ENCODE measurements at regions not wholly inside any gene's neighbourhood (a gene's known extent, or its start where the extent isn't known, plus 50 kb on each side); places are given as distances from the start of the nearest gene placed in this dataset.

DNA sequence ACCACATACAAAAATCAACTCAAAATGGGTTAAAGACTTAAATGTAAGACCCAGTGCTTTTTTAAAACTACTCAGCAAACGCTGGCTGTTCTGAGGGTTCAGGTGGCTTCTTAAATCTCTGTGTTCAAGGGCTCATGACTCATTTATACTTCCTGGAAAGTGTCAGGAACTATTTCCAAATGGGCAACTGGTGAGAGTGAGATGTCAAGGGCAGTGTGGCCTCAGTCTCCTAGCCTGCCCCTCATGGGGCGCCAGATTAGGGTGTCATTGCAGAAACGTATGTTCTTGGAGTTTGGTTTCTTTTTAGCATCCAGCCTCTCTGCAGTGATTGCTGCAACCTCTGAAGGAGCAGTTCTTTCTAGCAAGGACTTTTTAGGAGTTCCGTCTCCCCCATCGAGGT lies 485.4 kb downstream of the TNS1 start:
- DNase-seq = no peak

DNA sequence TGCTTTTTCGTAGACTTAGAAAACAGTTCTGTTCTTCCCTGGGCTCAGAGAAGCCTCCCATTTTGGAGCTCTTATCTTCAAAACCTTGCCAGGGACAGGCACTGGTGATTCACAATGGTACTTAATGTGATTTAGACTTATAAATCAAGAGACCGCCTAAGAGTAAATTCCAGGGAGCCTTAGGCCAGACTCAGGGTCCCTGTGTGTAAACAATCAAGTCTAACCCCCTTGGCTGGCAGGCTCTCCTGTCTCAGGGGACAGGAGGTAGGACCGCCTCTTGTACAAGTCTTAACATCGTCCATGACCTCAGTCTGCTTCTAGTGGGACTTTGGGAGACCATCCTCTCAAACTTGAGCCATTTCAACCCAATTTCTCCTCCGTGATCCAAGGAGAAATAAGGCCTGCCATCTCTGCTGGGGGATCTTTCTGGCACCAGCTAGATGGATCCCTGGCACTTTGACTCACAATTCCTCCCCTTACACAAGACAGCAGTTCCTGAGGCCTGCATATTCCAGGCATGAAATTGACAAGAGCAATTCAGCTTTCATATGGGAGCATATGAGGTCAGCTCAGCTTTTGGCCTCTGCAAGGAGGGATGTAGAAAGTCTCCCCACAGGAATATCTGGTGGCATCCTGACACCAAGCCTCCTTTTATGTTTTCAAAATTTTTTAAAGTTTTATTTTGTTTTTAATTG lies 487.0 kb downstream of the TNS1 start:
- DNase-seq = no peak

DNA sequence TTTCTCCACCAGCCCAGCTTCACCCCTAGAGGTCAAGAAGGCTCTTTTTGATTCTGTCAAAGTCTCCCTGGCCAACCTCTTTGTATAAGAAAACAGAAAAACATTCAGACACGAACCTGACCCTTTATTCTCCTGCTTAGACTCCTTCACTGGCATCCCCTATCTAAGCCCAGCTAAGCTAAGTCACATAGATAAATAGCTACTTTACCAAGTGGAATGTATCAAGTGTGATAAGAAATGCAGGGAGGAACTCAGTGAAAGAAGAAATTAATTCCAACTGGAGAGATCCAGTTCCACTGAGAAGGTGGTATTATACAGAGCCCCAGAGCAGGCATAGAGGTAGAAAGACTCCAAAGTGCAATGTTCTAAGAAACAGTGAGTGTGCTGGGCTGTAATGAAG lies 489.5 kb downstream of the TNS1 start:
- DNase-seq = no peak

DNA sequence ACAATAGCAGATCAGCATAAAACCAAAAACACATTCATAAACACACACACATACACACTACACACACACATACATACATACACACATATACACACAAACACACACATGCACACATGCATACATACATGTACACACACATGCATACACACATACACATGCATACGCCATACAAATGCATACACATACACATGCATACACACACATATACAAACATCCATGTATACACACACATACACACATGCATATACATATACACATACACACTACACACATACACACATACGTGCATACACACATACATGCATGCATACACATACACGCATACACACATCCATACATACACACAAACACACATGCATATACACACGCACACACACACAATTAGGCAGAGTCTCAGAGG lies 490.1 kb downstream of the TNS1 start:
- no peak for DNase-seq

DNA sequence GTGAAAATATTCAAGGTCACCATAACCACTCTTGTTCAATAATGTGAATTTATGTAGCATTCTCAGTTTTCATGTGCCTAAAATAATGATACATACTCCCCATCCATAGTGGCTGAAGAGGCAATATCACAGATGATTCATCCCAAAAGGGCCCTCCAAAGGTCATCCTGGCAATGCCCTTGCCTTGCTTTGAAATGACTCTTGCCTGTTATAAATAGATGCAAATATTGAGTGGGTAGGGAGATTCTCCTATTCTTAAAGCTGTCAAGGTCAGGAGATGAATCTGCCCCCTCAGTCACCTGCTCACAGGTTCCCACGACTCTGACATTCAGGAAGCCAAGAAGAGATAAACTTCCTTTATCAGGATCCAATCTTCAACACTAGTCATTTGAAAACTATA lies 490.5 kb downstream of the TNS1 start:
- no peak for DNase-seq

DNA sequence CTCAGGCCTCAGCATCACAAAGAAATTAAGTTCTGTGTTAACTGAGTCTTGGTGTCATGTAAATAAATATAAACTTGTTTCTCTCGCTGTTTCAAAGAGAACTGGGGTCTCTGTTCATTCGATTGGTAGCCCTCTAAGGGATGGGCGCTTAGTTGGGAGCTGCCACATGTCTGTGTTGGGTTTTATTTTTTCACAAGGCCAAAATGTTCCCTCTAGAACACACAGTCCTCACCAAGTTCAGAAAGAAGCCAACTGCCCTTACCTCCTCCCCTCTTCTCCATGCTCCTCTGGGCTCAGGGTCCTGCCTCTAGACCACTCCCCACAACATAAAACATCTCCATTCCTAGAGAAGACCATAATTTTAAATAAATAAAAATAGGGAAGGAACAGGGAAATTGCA lies 490.9 kb downstream of the TNS1 start:
- no peak for DNase-seq

DNA sequence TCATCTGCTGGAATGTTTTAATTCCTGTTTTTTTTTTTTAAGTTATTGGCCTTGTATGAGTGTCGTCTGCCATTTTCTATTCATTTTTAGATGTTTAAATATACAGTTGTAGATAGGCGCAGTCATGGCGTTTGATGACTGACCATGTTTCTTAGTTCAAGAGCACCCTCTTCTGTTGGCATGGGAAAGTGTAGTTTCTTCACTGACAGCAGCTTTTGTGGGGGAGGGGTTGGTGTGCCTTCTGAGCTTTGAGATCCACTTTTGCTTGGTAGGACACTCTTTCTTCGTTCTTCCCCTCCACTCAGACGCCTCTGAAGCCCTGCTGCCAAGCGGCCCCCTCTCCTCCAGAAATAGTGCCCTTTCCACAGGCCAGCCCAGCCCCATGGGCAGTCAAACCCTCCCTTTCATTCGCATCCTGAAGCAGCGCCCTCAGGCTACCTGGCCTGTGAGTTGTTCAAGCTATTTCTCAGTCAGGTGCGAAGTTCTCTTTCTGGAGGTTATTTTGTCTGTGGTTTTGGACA lies 492.0 kb downstream of the TNS1 start:
- DNase-seq = no peak

DNA sequence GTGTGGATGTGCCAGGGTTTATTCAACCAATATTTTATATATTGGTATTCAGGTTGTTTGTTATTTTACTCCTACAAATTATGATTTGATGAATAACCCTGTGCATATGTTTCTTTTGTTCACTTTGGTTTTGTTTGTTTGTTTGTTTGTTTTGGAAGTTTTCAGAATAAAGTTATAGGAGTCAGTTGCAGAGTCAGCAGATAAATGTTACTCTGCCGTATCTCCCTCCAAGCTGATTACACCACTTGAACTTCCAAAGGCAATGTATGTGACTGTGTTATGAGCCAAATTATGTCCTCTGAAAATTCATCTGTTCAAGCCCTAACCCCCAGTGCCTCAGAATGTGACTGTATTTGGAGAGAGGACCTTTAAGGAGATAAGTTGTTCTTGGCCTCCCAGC lies 497.5 kb downstream of the TNS1 start:
- DNase-seq = no peak

DNA sequence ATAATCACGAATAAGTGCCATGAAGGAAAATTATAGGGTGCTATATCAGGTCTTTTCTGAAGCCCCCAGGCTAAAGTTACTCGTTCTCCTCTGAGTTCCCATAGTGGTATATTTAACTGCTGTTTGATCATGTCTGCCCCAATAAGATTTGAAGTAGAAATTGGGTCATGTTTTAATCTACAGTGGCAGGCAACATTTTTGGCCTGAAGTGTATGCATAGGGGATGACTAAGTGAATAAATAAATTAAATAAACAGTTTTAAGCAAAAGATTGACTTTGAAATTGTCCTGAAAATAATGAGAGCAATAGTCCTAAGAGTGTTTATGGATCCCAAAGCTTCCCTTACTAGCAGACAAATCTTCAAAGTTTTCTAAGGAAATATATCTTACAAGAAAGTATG lies 500.9 kb downstream of the TNS1 start:
- DNase-seq = no peak

DNA sequence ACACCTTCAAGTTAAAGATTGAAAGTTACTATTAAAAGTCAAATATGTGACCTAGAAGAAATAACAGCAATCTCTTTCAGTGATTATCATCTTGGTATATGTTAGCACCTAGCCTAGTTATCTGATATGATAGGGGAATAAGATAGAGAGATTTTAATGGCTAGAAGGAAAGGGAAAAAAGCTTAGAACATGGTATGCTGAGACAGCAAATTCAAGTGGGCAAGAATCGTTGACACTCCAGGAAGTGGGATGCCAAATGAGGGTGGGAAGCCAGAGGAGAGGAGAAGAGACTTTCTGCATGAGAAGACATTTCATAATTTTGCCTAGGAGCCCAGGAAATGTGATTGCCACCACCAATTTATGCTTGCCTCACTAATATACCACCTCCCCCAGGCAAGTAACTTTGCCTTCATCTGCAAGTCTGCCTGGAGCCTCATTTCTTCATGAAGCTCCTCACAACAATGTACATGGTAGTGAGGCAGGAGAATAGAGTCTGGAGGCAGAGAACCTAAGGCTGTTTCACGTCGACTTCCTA lies 504.9 kb downstream of the TNS1 start:
- no peak for DNase-seq

DNA sequence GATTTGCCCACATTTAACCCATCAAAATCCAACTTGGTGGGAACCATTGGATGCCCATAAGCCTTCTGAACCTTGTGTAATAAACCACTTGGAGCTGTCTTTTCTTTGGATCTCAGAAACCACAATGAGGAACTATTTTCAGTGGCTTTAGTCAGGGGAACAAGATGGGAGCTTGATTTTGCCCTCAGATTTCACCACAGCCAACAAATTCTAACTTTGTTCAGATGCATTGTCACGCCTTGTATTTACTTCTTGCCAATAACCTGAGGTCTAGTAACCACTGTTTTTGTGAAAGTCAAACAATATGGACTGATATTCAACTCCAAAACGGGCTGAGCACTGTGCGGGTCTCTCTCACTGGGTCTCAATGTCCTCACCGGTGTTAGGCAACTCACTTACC lies 508.2 kb downstream of the TNS1 start:
- DNase-seq = no peak

DNA sequence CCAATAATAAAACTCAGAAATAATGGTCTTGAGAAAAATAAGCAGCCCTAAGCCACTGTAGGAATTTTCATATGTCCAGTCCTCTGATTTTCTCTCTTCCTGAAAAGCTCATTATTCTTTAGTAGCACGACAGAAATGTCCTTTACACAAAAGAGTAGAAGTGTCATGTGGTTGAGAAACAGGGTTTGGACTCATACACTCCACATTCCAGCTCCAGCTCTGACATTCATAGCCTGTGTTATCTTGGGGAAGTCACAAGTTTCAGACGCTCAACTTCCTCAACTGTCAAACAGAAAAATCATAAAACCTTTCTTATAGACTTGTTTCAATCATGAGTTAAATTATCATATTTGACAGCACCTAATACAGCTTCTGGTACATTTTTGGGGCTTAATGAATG lies 511.5 kb downstream of the TNS1 start:
- DNase-seq = no peak

DNA sequence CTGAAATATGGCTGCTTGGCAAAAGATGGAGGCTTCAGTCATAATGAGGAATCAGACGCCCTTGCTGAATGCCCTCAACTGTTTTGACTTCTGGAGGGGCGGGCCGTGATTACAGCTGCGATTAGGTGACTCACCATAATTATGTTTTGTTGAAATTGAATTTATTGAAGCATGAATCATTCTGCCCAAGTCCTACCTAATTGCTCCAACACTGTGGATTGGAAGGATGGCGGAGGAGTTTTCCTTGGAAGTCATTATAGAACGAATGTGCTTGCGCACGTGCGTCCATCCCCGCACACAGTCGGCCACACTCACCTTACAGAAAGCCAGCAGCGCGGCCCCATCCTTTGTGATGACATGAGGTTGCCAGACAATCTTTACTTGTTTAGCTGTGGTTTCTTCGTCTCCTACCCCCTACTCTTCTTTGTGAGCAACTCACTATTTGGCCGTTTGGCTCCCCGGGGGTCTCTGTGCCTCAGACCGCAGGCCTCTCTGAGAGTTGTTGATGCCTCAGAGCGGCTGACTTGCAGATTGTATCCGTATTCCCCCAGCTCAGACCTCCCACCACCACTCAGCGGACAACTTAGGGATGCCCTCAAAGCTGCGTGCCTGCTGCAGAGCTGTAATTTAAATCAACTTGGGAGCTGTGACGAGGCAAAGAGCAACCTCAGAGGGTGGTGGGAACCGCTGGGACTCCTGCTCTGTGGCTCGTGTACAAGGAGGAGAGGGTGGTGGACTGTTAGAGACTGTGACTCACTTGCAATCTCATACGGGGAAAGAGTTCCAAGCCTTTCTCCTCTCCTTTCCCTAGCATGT lies 513.4 kb downstream of the TNS1 start:
- DNase-seq = no peak

DNA sequence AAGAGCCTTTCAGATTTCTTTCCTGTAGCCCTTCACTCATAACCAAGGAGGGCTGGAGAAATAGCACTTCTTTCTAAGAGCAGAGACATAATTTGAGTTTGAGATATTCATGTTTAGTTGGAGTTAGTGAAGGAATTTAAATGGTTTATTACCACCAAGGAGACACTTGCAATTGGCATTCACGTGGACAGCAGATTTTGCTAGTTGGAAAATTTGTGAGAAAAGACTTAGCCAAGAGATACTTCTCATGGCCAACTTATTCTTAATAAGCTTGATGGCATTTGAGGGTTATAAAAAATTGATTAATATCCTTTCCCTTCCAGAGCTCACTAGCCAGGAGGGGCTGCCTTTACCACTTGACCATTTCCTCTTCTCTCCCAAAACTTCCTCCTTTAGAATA lies 518.7 kb downstream of the TNS1 start:
- DNase-seq = no peak

DNA sequence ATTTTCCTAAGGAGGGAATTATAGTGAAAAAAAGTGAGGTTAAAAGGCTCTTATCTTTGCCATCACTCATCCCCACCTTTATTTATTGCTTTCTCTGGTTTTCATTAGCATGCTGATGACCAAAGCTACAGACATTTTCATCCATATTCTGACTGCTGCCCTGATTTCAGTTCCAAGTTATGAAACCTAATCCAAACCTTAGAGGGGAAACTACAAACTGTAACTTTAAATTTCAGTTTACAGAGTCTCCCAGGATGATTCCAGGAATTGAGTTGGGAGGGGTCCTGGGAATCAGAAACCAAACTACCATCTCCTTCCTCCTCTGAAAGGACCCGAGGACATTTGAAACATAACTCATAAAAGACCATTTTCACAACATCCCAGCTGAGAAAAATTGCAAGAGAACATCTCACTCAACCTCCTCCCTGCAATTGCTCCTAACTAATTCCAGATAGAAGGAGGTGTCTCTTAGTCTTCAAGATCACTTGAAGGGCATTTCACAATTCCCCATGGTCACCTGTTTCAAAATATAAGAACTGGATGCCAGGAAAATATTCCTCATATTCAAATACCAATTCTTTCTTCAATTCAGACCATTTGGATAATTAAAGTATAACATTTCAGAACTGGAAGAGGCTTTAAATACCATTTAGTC lies 520.6 kb downstream of the TNS1 start:
- no peak for DNase-seq

DNA sequence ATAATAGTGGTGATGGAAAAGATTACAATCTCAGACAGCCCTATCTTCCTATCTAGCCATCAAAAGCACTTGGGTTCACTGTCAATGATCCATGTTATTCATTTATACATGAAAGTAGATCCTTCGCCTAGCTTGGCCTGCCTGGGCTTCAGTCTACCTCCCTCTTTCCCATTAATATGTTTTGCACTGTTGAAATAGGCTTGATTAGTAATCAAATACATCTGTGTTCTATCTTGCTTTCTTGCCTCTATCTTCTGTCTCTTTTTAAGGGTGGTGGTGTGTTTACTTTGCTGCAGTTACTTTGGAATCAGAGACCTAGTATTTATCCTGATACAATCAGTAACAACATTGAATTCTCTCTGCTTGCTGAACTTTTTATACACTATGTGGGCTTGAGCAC lies 521.2 kb downstream of the TNS1 start:
- DNase-seq = no peak

DNA sequence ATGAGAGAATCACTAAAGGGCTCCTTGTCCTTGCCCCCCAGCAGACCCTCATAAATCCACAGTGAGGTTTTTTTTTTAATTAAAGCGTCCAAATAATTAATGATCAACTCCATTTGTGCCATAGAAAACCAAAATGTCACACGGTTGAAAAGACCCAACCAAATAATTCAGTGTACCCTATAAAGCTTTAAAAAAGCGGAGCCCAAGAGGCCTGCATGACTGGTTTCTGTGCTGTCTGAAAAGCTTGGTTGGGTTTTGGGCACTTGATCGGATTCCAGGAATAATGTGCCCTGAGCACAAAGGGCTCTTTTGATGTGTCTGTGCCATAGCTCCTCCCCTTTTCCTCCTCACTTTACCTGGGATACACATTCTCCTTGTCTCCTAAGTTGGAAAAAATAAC lies 523.2 kb downstream of the TNS1 start:
- DNase-seq = no peak

DNA sequence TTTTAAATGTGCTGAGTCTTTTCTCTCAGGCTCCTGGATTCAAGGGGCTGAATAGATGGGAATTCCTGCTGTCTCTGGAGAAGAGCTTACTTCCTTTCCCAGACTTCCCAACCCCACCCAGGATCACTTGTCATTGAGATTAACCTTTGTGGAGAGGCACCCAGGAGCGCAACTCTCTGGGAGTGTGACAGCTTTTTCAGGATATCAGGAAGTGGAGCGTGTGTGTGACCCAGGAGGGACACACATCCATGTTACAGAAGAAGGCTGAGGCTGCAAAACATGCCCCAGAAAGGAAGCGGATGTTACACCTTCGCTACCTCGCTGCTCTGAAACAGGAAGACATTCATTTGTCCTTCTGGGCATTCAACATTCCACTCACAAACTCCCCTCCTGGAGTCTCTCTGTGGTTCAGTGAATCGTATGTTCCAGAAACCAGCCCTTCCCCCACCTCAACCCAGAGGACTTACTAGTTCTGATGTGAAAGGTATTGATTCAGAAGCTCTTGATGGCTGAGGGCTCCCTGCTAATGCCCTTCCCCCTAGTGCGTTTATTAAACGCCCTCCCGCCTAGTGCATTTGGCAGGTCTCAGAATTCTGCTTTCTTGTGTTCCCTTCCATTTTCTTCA lies 523.9 kb downstream of the TNS1 start:
- DNase-seq = no peak

DNA sequence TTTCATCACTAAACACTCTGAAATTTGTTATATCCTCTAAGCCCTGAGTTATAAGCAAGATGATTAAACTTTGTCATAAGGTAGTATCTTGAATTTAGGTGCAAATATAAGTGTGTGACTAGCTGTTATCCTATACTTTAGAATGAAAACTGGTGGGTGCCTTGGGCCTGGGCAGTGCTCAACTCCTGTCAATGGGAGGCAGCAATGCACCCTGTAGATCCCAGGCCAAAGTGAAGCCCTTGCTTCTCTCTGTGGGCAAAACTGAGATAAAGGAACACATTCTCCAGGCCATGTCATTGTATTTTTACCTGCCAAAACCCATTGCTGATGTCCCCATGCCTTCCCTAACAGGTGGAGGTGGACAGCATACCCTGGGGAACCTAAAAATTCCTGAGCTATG lies 525.2 kb downstream of the TNS1 start:
- DNase-seq = no peak

DNA sequence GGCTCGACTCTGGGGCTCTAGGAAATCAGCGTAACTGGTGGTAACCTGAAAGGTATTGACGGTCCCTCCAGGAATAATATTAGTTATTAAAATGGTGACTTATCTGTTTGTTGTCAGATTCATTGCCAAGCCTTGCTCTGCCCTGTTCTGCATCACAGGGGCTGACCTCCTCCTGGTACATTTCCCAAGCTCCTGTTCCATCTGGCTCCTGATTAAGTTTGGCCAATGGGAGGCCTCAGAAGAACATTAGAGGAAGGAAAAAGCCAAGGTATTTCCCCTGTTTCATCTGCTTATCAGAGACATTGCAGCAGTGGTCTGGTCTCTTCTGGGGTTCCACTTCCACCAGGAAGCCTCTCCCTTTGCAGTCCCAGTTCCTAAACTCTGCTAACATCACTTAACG lies 527.0 kb downstream of the TNS1 start:
- DNase-seq = no peak

DNA sequence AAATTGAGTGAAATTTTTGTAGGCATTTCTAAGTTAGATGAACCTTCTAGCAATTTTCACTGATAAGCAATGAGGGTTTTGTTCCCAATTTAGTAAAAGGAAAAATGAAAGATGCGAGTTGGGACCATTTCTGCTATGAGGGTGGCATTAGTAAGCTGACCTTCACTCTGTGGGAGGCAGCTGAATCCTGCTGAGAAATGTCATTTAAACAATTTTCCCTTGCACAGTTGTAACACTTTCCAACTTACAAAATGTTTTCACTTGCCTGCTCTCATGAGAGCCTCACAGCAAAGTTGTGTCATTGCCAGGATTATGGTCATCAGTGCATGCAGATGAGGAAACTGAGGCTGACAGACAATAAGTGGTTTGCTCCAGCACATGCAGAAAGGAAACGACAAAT lies 527.7 kb downstream of the TNS1 start:
- no peak for DNase-seq

DNA sequence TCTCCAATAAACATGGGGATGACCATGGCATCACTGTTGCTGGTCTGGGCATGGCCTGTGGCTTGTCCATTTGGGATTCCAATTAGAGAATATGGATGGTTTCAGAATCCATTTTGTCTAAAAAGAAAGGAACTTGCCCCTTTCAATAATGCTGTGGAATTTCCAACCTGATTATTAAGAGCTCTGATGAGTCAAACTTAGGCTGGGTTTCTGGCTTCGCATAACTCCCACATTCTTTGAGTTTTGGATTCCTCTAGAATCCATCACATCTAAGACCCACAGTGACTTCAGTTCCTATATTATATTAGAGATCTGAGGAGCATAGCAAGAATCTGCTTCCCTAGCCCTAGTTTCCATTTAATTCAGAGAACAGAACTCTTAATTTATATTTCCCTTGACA lies 531.5 kb downstream of the TNS1 start:
- no peak for DNase-seq

DNA sequence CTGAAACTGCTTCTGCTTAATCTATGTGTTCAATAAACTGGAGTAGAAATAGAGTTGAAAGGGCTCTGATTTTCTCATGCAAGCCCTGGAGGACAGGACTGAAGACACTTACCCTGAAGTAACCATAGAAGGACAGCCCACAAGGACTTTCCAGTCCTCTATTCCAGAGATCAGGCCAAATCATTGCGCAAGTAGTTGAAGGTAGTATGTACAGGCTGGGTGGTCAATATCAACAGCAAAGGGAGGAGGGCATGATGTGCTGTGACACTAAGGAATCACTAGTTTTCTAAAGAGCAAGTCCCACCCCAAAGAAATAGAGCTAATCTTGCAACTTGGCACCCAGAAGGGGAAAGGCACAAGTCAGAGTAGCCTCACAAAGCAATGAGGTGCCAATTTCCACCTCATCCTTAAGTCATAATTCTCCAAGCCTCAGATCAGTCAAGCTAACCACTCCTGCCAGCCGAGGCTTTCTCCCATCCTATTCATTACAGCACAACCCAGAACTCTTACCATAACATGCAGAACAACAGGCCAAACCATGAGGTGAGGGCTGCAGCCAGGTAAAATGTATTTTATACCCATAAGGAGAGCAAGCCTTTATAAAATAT lies 533.5 kb downstream of the TNS1 start:
- no peak for DNase-seq
